A549 (cell line): ENCODE measurements at regions not wholly inside any gene's neighbourhood (a gene's known extent, or its start where the extent isn't known, plus 50 kb on each side); places are given as distances from the start of the nearest gene placed in this dataset.

Experiments
- ATAC-seq, 2 experiments: fragments of 200-7000 bp in 1 of 2; fragments of >200 bp in 1 of 2; cut with Nextera tagmentation in 1 of 2; cut with Tn5 transposase in 1 of 2; 3 replicates each; pipeline versions ENCODE4 v1.8.0 to v1.9.1; 2018 to 2020; ENCODE audit warnings: mild to moderate bottlenecking in 1 of 2, moderate library complexity in 1 of 2
- CTCF ChIA-PET: fragments of 300-600 bp; sonication (Branson Sonifier 250); formaldehyde crosslinking; extraction: SDS; loops from one replicate; lab custom pipeline; 2021; ENCODE audit warnings: antibody characterized with exemption, inconsistent platforms; lab: Yijun Ruan, JAX
- POLR2A ChIA-PET: fragments of 350-600 bp; formaldehyde crosslinking; extraction: SDS; loops from one replicate; lab custom pipeline; 2021; ENCODE audit warnings: antibody characterized with exemption, inconsistent platforms; lab: Yijun Ruan, JAX
- DNase-seq, 2 experiments: peaks; one replicate each; pipeline versions ENCODE4 v3.0.0 to v3.0.0-alpha.2; 2011 to 2016; ENCODE audit warnings: low read depth in 1 of 2, low spot score in 1 of 2
- FAIRE-seq: peaks from 2 replicates; lab custom pipeline; 2011; peaks lifted over from hg19 to GRCh38; lab: Jason Lieb, UNC
- H3K27ac ChIP-seq, 2 experiments: fragments of >200 bp; sonication (Bioruptor Twin); formaldehyde crosslinking; 3 replicates each; pipeline ENCODE4 v1.5.1; 2016 to 2017
- H3K4me1 ChIP-seq: fragments of >200 bp; sonication (Bioruptor Twin); formaldehyde crosslinking; 3 replicates; pipeline ENCODE4 v1.6.1; 2016
- H3K4me2 ChIP-seq: fragments of >200 bp; sonication (Bioruptor Twin); formaldehyde crosslinking; 3 replicates; pipeline ENCODE4 v1.6.1; 2016
- H3K4me3 ChIP-seq: fragments of >200 bp; sonication (Bioruptor Twin); formaldehyde crosslinking; 3 replicates; pipeline ENCODE4 v1.5.1; 2016
- H3K9me3 ChIP-seq: fragments of >200 bp; sonication (Bioruptor Twin); formaldehyde crosslinking; 3 replicates; pipeline ENCODE4 v1.6.1; 2016
- BHLHE40 ChIP-seq: IDR thresholded peaks from 2 replicates; pipeline ENCODE4 v1.6.1; 2012; ENCODE audit warnings: low read depth, low read length, inconsistent platforms
- CBX2 ChIP-seq: fragments of 200-600 bp; sonication (generic); IDR thresholded peaks from 2 replicates; pipeline ENCODE4 v1.6.1; 2016; ENCODE audit warnings: low read depth, mild to moderate bottlenecking, borderline replicate concordance
- CBX8 ChIP-seq: fragments of 200-600 bp; sonication (generic); IDR thresholded peaks from 2 replicates; pipeline ENCODE4 v1.6.1; 2016
- EHMT2 ChIP-seq: fragments of 200-600 bp; sonication (generic); IDR thresholded peaks from 2 replicates; pipeline ENCODE4 v1.6.1; 2016; ENCODE audit warnings: antibody characterized with exemption, low read depth, mild to moderate bottlenecking, moderate library complexity
- ELK1 ChIP-seq: fragments of 150-350 bp; IDR thresholded peaks from 2 replicates; pipeline ENCODE4 v1.6.1; 2014; ENCODE audit warnings: low read depth, mild to moderate bottlenecking, low read length
- EP300 ChIP-seq, 2 experiments: fragments of >200 bp; sonication (Bioruptor Twin); formaldehyde crosslinking; IDR thresholded peaks; 2 replicates in 1 of 2; 3 replicates in 1 of 2; pipeline ENCODE4 v1.6.1; 2016 to 2017
- FOSL2 ChIP-seq, 2 experiments: fragments of 450-650 bp in 1 of 2; fragments of >200 bp in 1 of 2; sonication (Bioruptor Twin) in 1 of 2; formaldehyde crosslinking; IDR thresholded peaks; 2 replicates each; pipeline versions ENCODE4 v1.5.0 to v1.6.1; 2016 to 2020; ENCODE audit warnings: mild to moderate bottlenecking in 1 of 2, moderate library complexity in 1 of 2
- HEYL ChIP-seq: fragments of 250-450 bp; sonication (Bioruptor Pico); IDR thresholded peaks from 2 replicates; pipeline ENCODE4 v1.8.0; 2021; ENCODE audit warnings: mild to moderate bottlenecking, moderate library complexity
- HMGXB4 ChIP-seq: fragments of 250-450 bp; sonication (Bioruptor Pico); IDR thresholded peaks from 2 replicates; pipeline ENCODE4 v1.5.0; 2021; ENCODE audit warnings: mild to moderate bottlenecking, moderate library complexity, borderline replicate concordance
- HOXB13 ChIP-seq: fragments of 250-450 bp; sonication (Bioruptor Pico); IDR thresholded peaks from 2 replicates; pipeline ENCODE4 v1.5.0; 2020; ENCODE audit warnings: low read depth, mild to moderate bottlenecking, moderate library complexity
- JUN ChIP-seq, 2 experiments: fragments of >200 bp; sonication (Bioruptor Twin); formaldehyde crosslinking; IDR thresholded peaks; 2 replicates in 1 of 2; 3 replicates in 1 of 2; pipeline ENCODE4 v1.6.1; 2016 to 2017
- JUNB ChIP-seq: fragments of >200 bp; sonication (Bioruptor Twin); formaldehyde crosslinking; IDR thresholded peaks from 2 replicates; pipeline ENCODE4 v1.6.1; 2016
- KDM1A ChIP-seq: fragments of 200-600 bp; sonication (generic); IDR thresholded peaks from 2 replicates; pipeline ENCODE4 v1.6.1; 2016; ENCODE audit warnings: low read depth, mild to moderate bottlenecking
- MAFK ChIP-seq: fragments of 450-650 bp; IDR thresholded peaks from 2 replicates; pipeline ENCODE4 v1.6.1; 2014; ENCODE audit not compliant: partially characterized antibody
- NFE2L2 ChIP-seq: fragments of 150-350 bp; conservative IDR thresholded peaks from 2 replicates; pipeline ENCODE4 v1.6.1; 2014; ENCODE audit warnings: low read length
- RCOR1 ChIP-seq: fragments of 150-350 bp; IDR thresholded peaks from 2 replicates; pipeline ENCODE4 v1.6.1; 2014; ENCODE audit warnings: antibody characterized with exemption, low read length, low read depth
- REST ChIP-seq: fragments of 200-600 bp; sonication (generic); IDR thresholded peaks from 2 replicates; pipeline ENCODE4 v1.6.1; 2016; ENCODE audit warnings: antibody characterized with exemption, mild to moderate bottlenecking, moderate library complexity
- SMC3 ChIP-seq: fragments of >200 bp; sonication (Bioruptor Twin); formaldehyde crosslinking; IDR thresholded peaks from 3 replicates; pipeline ENCODE4 v1.6.1; 2018; ENCODE audit warnings: inconsistent platforms
- TP53 ChIP-seq: fragments of 250-450 bp; sonication (Bioruptor Pico); IDR thresholded peaks from 2 replicates; pipeline ENCODE4 v1.5.0; 2021; ENCODE audit warnings: mild to moderate bottlenecking, moderate library complexity
- USF2 ChIP-seq: fragments of 450-650 bp; IDR thresholded peaks from 2 replicates; pipeline ENCODE4 v1.6.1; 2014; ENCODE audit warnings: antibody characterized with exemption
- WGBS: methylation state at CpG from one replicate; pipeline ENCODE4 v1.1.6; 2017; ENCODE audit errors: missing lambda C conversion rate; 5-methylcytosine and 5-hydroxymethylcytosine counted together
- TF ChIP-seq, protein P1 (sequence below): IDR thresholded peaks from 2 replicates; pipeline ENCODE4 v1.6.1; 2012; ENCODE audit warnings: low read depth, borderline replicate concordance
- TF ChIP-seq, protein P2 (sequence below): fragments of >200 bp; sonication (Bioruptor Twin); formaldehyde crosslinking; IDR thresholded peaks from 2 replicates; pipeline ENCODE4 v1.6.1; 2016

- no peak overlapping the region for H3K4me3 ChIP-seq
- ATAC-seq (no peak), FAIRE-seq (no peak), DNase-seq (no peak)
- TF ChIP-seq REST (no peak), BHLHE40 (no peak)
- no peaks in the 10 kb centered on the region for H3K4me1 ChIP-seq
- ChIA-PET CTCF (no interaction called here), POLR2A (no interaction called here)
- H3K9me3 ChIP-seq = no peaks in the 10 kb centered on the region
- no peak overlapping the region for H3K27ac ChIP-seq
- 0% methylated on average over 1 of the region's 1 CpG for WGBS
- H3K4me2 ChIP-seq = no peak overlapping the region
These were observed 1999.4 kb upstream of the AGA start for GRCh38 chr4:179441596-179441995.

DNA sequence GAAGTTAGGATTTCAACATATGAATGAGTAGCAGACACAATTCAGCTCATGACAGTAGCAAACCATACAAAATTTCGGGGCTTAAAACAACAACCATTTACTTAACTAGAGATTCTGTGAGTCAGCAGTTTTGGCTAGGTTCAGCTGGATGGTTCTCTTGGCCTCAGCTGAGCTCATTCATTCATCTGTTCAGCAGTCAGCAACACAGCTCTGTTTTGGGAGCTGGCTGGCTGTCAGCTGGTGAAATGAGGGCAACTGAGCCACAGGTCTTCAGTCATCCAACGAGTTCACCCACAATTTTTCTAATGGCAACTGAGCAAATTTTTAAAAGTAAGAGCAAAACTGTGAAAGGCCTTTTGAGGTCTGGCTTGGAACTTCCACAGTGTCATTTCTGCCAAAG, 2005.1 kb upstream of the AGA start:
- POLR2A ChIA-PET = no interaction called here
- no peak overlapping the region for H3K27ac ChIP-seq
- H3K4me2 ChIP-seq = no peak overlapping the region
- whole genome bisulfite sequencing = 7% methylated on average over 2 of the region's 2 CpGs
- H3K4me3 ChIP-seq = no peak overlapping the region
- CTCF ChIA-PET = no interaction called here
- FAIRE-seq = no peak
- TF ChIP-seq EHMT2 = no peak
- no peak for TF ChIP-seq TP53 (CRISPR knock-in tag)
- peak; percentile 75 for TF ChIP-seq MAFK
- TF ChIP-seq, protein P1, sequence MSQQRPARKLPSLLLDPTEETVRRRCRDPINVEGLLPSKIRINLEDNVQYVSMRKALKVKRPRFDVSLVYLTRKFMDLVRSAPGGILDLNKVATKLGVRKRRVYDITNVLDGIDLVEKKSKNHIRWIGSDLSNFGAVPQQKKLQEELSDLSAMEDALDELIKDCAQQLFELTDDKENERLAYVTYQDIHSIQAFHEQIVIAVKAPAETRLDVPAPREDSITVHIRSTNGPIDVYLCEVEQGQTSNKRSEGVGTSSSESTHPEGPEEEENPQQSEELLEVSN = no peak
- no peaks in the 10 kb centered on the region for H3K4me1 ChIP-seq
- DNase-seq = no peak
- ATAC-seq = no peak
- H3K9me3 ChIP-seq = no peaks in the 10 kb centered on the region

DNA sequence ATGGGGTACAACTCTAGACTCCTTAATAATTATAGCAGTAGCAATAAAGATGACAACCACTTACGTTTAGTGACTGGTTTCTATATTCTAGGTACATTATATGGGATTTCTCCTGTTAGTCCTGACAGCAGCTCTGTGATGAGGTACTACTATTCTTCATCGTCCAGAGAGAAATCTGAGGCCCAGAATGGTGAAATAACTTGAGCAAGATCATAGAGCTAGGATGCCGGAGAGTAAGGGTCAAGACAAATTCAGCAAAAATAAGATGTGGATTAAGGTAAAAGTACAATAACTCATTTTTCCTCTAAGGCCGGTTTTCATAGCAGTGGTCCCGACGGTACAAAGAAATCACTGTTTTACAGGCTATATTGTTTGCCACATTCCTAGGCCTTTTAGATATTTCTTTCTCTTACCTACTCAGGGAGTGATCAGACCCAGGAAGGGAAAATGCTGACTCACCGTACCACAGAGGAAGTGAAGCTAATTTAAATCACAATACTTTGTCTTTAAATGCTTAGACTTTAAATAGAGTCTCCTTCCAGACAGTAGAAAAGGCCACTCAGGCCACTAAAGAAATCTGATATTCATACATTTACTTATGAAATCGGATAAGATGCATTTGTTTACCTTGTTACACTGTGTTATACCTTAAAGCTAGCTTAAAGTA, 2023.0 kb upstream of the AGA start:
- 0 out of 3 replicates have a peak overlapping the region, but pooled peaks have one; percentile 10 for H3K4me2 ChIP-seq
- DNase-seq (peak in 1 of 2 experiments; percentile 22), FAIRE-seq (no peak), ATAC-seq (no peak)
- CTCF ChIA-PET = no interaction called here
- no peaks in the 10 kb centered on the region for H3K9me3 ChIP-seq
- WGBS = 49% methylated on average over 8 of the region's 8 CpGs
- H3K4me3 ChIP-seq = no peak overlapping the region
- no peaks in the 10 kb centered on the region for H3K4me1 ChIP-seq
- peak overlapping the region; percentile 8 to 41; a peak in 1 of 6 replicates for H3K27ac ChIP-seq
- TF ChIP-seq CBX8 (no peak), HOXB13 (no peak), HEYL (CRISPR knock-in tag) (no peak), JUN (IDR thresholded peaks at IDR 0.05) (no peak), RCOR1 (no peak), NFE2L2 (0 out of 2 replicates have a peak, but pooled peaks have one; percentile 8), CBX2 (no peak), ELK1 (no peak), EP300 (IDR thresholded peaks at IDR 0.05) (no peak), MAFK (peak; percentile 75), SMC3 (no peak), USF2 (no peak), JUNB (no peak), KDM1A (no peak), HMGXB4 (CRISPR knock-in tag) (no peak), FOSL2 (IDR thresholded peaks at IDR 0.05) (no peak), FOSL2 (CRISPR knock-in tag; IDR thresholded peaks at IDR 0.05) (no peak)
- TF ChIP-seq, protein P2, sequence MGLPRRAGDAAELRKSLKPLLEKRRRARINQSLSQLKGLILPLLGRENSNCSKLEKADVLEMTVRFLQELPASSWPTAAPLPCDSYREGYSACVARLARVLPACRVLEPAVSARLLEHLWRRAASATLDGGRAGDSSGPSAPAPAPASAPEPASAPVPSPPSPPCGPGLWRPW = no peak
- TF ChIP-seq, all 56 proteins: peak for 2
- POLR2A ChIA-PET = no interaction called here
